Caco-2 (cell line): ENCODE measurements at regions not wholly inside any gene's neighbourhood (a gene's known extent, or its start where the extent isn't known, plus 50 kb on each side); places are given as distances from the start of the nearest gene placed in this dataset.
"Not testable (repeated sequence)": the region's sequence is repeated elsewhere in the genome, so short reads cannot be mapped to it uniquely, and the experiment has no call there.

ENCODE experiments used
- BruUV-seq: library from RNA; stranded (reverse); fragments of 400-500 nt; replicated peaks from 2 replicates; lab custom pipeline; 2021; lab: Mats Ljungman, UMichigan
- CTCF ChIA-PET: fragments of 300-600 bp; sonication (Branson Sonifier 250); formaldehyde crosslinking; loops from one replicate; lab custom pipeline; 2022; ENCODE audit warnings: antibody characterized with exemption; lab: Charles Lee
- POLR2A ChIA-PET: fragments of 300-600 bp; sonication (Branson Sonifier 250); formaldehyde crosslinking; loops from one replicate; lab custom pipeline; 2022; ENCODE audit warnings: antibody characterized with exemption; lab: Charles Lee
- DNase-seq, 2 experiments: peaks; one replicate each; pipeline versions ENCODE4 v3.0.0 to v3.0.0-alpha.2; 2020 to 2022
- H3K27me3 ChIP-seq: replicated peaks from 2 replicates; pipeline ENCODE4 v1.6.0; 2011; ENCODE audit warnings: low read length; ENCODE audit not compliant: control insufficient read depth, insufficient read depth
- H3K36me3 ChIP-seq: 2 replicates; pipeline ENCODE4 v1.5.1; 2011; ENCODE audit warnings: low read length; ENCODE audit not compliant: control insufficient read depth, insufficient read depth
- H3K4me1 ChIP-seq: fragments of 250-450 bp; sonication (Bioruptor Pico); 2 replicates; pipeline ENCODE4 v1.5.1; 2020; ENCODE audit warnings: mild to moderate bottlenecking
- H3K4me3 ChIP-seq: 2 replicates; pipeline ENCODE4 v1.5.1; 2011; ENCODE audit warnings: low read depth, mild to moderate bottlenecking, control low read depth, low read length
- H3K9me3 ChIP-seq: fragments of 250-450 bp; sonication (Bioruptor Pico); 2 replicates; pipeline ENCODE4 v1.5.1; 2020; ENCODE audit warnings: mild to moderate bottlenecking, moderate library complexity
- H3K27ac Mint-ChIP-seq: one replicate; pipeline ENCODE4 v1.8.0; 2022; ENCODE audit warnings: mixed read lengths; ENCODE audit not compliant: unreplicated experiment
- H3K27me3 Mint-ChIP-seq: one replicate; pipeline ENCODE4 v1.8.0; 2022; ENCODE audit warnings: mixed read lengths; ENCODE audit not compliant: insufficient read depth, unreplicated experiment
- H3K36me3 Mint-ChIP-seq: one replicate; pipeline ENCODE4 v1.8.0; 2022; ENCODE audit warnings: mild to moderate bottlenecking, mixed read lengths; ENCODE audit not compliant: insufficient read depth, unreplicated experiment
- H3K4me1 Mint-ChIP-seq: one replicate; pipeline ENCODE4 v1.8.0; 2022; ENCODE audit warnings: low read depth, mixed read lengths; ENCODE audit not compliant: unreplicated experiment
- H3K4me3 Mint-ChIP-seq: one replicate; pipeline ENCODE4 v1.8.0; 2022; ENCODE audit warnings: mild to moderate bottlenecking, moderate library complexity, mixed read lengths; ENCODE audit not compliant: unreplicated experiment
- H3K9me3 Mint-ChIP-seq: one replicate; pipeline ENCODE4 v1.8.0; 2022; ENCODE audit warnings: mixed read lengths; ENCODE audit not compliant: unreplicated experiment
- intact Hi-C: fragments of 100-400 bp; cut with micrococcal nuclease; formaldehyde crosslinking; loops from one replicate; pipeline ENCODE4 v1.10.0; 2022; ENCODE audit not compliant: unreplicated experiment
- TF ChIP-seq, protein P1 (sequence below), 2 experiments: fragments of 200-600 bp in 1 of 2; IDR thresholded peaks; 1 replicate in 1 of 2; 2 replicates in 1 of 2; pipeline versions ENCODE4 v1.5.1 to v1.8.0; 2011 to 2022; ENCODE audit warnings: antibody characterized with exemption in 1 of 2, control low read depth in 1 of 2, inconsistent platforms in 1 of 2, low read depth in 1 of 2, low read length in 1 of 2, mild to moderate bottlenecking in 1 of 2, moderate library complexity in 1 of 2; ENCODE audit not compliant: insufficient read depth in 1 of 2, severe bottlenecking in 1 of 2, unreplicated experiment in 1 of 2

DNA sequence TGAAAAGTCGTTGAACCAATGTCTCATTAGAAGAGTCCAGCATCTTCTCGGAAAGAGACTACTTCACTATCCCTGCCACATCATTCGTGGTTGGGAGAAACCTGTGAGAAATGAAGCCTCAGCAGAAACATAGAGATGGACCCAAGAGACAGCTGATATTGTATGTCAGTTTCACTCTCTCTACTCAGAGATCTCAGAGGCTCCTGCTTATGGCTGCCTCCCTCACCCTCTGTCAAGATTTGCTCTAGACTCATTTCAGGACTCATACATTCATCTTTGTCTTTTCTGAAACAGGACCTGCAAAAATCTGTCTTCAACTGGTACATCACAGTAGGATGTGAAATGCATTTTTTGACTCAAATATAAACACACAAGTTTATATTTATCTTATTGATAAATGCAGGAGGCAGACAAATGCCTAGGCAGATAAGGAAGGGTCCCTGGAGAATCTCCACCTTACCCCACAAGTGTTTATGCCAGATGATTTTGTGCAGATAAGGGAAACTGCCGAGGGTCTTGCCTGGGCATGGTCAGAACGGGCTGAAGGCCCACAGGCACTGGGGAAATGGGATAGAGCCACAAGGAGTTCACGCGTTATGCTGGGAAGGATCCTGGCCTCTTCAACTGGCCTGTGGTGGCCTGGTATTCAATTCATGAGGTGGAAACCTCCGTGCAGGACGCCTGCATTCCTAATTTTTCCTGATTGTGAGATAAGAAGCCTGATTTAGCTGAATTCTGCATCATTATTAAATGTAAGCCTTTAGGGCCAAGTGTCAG is 1834.0 kb upstream of the PCDH20 start:
- Mint-ChIP-seq H3K4me1 (no peaks in the 10 kb centered on the region), H3K4me3 (no peak overlapping the region), H3K36me3 (no peaks in the 10 kb centered on the region), H3K27me3 (no peaks in the 10 kb centered on the region), H3K27ac (no peak overlapping the region), H3K9me3 (no peaks in the 10 kb centered on the region)
- ChIA-PET CTCF (no interaction called here), POLR2A (no interaction called here)
- no peak for DNase-seq
- intact Hi-C loops, result loop anchor here (2.0 kb wide), 1 partner anchor 123 kb away; no protein-coding TSS in a partner anchor
- Histone ChIP-seq H3K9me3 (no peaks in the 10 kb centered on the region), H3K4me1 (no peaks in the 10 kb centered on the region), H3K27me3 (no peaks in the 10 kb centered on the region), H3K36me3 (no peaks in the 10 kb centered on the region), H3K4me3 (no peak overlapping the region)
- no TSS peak for BruUV-seq
- TF ChIP-seq, protein P1, sequence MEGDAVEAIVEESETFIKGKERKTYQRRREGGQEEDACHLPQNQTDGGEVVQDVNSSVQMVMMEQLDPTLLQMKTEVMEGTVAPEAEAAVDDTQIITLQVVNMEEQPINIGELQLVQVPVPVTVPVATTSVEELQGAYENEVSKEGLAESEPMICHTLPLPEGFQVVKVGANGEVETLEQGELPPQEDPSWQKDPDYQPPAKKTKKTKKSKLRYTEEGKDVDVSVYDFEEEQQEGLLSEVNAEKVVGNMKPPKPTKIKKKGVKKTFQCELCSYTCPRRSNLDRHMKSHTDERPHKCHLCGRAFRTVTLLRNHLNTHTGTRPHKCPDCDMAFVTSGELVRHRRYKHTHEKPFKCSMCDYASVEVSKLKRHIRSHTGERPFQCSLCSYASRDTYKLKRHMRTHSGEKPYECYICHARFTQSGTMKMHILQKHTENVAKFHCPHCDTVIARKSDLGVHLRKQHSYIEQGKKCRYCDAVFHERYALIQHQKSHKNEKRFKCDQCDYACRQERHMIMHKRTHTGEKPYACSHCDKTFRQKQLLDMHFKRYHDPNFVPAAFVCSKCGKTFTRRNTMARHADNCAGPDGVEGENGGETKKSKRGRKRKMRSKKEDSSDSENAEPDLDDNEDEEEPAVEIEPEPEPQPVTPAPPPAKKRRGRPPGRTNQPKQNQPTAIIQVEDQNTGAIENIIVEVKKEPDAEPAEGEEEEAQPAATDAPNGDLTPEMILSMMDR (IDR thresholded peaks at IDR 0.05; ENCODE audit: insufficient read depth in 1 of 2, low read depth in 1 of 2, low read length in 1 of 2, severe bottlenecking in 1 of 2, unreplicated experiment in 1 of 2), result no peak

DNA sequence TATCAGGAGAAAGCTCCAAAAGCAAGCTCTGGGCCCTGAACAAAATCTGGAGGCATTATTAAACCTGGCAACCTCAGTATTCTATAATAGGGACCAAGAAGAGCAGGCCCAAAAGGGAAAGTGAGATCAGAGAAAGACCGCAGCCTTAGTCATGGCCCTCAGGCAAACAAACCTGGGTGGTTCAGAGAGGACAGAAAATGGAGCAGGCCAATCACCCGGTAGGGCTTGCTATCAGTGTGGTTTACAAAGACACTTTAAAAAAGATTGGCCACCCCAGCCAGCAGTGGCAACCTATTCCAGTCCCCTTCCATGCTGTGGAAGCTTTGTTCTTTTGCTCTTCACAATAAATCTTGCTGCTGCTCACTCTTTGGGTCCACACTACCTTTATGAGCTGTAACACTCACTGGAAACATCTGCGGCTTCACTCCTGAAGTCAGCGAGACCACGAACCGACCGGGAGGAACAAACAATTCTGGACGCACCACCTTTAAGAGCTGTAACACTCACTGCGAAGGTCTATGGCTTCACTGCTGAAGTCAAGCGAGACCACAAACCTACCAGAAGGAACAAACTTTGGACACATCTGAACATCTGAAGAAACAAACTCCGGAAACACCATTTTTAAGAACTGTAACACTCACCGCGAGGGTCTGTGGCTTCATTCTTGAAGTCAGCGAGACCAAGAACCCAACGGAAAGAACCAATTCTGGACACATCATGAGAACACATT is 1821.2 kb upstream of the PCDH20 start:
- BruUV-seq, H3K4me1 Mint-ChIP-seq, H3K4me3 ChIP-seq, POLR2A ChIA-PET, H3K4me1 ChIP-seq, H3K36me3 Mint-ChIP-seq, H3K27me3 ChIP-seq, H3K27me3 Mint-ChIP-seq, H3K27ac Mint-ChIP-seq, H3K4me3 Mint-ChIP-seq, intact Hi-C loops, H3K9me3 Mint-ChIP-seq, H3K9me3 ChIP-seq, DNase-seq, CTCF ChIA-PET, H3K36me3 ChIP-seq: not testable (repeated sequence)

DNA sequence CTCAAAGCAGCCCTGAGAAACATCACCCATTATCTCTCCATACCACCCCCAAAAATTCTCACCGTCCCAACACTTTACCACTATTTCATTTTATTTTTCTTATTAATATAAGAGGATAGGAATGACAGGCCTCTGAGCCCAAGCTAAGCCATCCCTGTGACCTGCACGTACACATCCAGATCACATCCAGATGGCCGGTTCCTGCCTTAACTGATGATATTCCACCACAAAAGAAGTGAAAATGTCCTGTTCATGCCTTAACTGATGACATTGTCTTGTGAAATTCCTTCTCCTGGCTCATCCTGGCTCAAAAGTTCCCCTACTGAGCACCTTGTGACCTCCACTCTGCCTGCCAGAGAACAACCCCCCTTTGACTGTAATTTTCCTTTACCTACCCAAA is 1802.9 kb upstream of the PCDH20 start:
- BruUV-seq, H3K4me3 Mint-ChIP-seq, H3K27me3 ChIP-seq, H3K4me1 ChIP-seq, H3K4me1 Mint-ChIP-seq, intact Hi-C loops, H3K4me3 ChIP-seq, DNase-seq, H3K27me3 Mint-ChIP-seq, H3K36me3 Mint-ChIP-seq, CTCF ChIA-PET, H3K27ac Mint-ChIP-seq, POLR2A ChIA-PET, H3K36me3 ChIP-seq, H3K9me3 Mint-ChIP-seq, H3K9me3 ChIP-seq: not testable (repeated sequence)

DNA sequence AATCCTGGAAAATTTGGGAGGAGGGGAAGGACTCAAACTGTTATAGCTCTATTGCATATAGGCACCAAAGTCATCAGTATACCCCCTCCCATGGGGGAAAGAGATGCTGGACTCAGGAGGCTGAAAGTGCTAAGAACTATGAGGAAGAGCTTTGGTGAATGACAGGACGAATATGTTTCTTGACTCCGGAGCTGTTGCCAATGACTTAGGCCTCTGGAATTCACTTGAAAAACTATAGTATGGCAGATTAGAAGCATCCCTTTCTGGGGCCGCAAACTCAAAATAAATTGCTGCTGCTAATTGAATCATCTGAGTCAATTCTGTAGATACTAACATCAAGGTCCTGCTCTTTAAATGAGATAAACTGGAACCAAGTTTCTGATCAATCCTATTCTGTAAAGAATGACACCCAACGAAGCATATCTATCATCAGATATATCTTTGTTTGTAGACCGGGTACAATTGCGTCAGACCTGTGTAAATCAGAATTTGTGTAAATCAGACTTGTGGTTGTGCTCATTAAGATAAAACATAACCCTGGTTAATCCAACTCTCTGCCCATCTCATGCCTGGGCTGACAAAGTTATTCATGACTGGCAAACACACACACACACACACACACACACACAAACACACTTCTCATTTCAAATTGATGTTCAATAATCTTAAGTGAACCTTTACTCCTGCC is 1793.8 kb upstream of the PCDH20 start:
- Mint-ChIP-seq H3K27ac (no peak overlapping the region), H3K27me3 (peaks cover 11% of the 10 kb centered on the region), H3K4me3 (no peak overlapping the region), H3K4me1 (no peaks in the 10 kb centered on the region), H3K36me3 (no peaks in the 10 kb centered on the region), H3K9me3 (no peaks in the 10 kb centered on the region)
- intact Hi-C loops, result no loop called here
- Histone ChIP-seq H3K36me3 (no peaks in the 10 kb centered on the region), H3K27me3 (no peaks in the 10 kb centered on the region), H3K9me3 (no peaks in the 10 kb centered on the region), H3K4me1 (no peaks in the 10 kb centered on the region), H3K4me3 (no peak overlapping the region)
- CTCF ChIA-PET, result no interaction called here
- POLR2A ChIA-PET, result no interaction called here
- no TSS peak for BruUV-seq
- TF ChIP-seq, protein P1 (IDR thresholded peaks at IDR 0.05; ENCODE audit: insufficient read depth in 1 of 2, low read depth in 1 of 2, low read length in 1 of 2, severe bottlenecking in 1 of 2, unreplicated experiment in 1 of 2), result no peak
- no peak for DNase-seq
